Omental fat pad (tissue), 3 donors: ENCODE measurements at regions not wholly inside any gene's neighbourhood (a gene's known extent, or its start where the extent isn't known, plus 50 kb on each side); places are given as distances from the start of the nearest gene placed in this dataset.
A peak's percentile ranks its signal among the peaks of the same experiment; 100 is the strongest.

Experiments used
- ATAC-seq: fragments of 150-250 bp; one replicate; pipeline ENCODE4 v1.9.1; 2016; ENCODE audit warnings: mild to moderate bottlenecking, moderate library complexity; ENCODE audit not compliant: low FRiP score
- DNase-seq: peaks from one replicate; pipeline ENCODE4 v3.0.0-alpha.2; 2019; ENCODE audit warnings: low spot score
- CTCF ChIP-seq, 3 donors: fragments of 450-650 bp; IDR thresholded peaks; one replicate each; pipeline ENCODE4 v1.5.1; 2016 to 2017; ENCODE audit warnings: antibody characterized with exemption in 3 of 3, mild to moderate bottlenecking in 3 of 3, moderate library complexity in 2 of 3

GRCh38 chr2:234429265-234429664 lies 67.6 kb downstream of the ARL4C start:
- DNase-seq = no peak
- no peak for ATAC-seq
- TF ChIP-seq CTCF (IDR thresholded peaks at IDR 0.05) = no peak

- ATAC-seq (peak; percentile 68), DNase-seq (no peak)
These were observed 69.5 kb downstream of the ARL4C start for GRCh38 chr2:234427081-234428061.

GRCh38 chr2:234426616-234427015 lies 70.3 kb downstream of the ARL4C start:
- no peak for TF ChIP-seq CTCF (IDR thresholded peaks at IDR 0.05)
- ATAC-seq (no peak), DNase-seq (no peak)

More at GRCh38 chr2:234427081-234428061, 69.5 kb downstream of the ARL4C start:
- no peak for TF ChIP-seq CTCF (IDR thresholded peaks at IDR 0.05)

GRCh38 chr2:234425639-234426603 lies 71.0 kb downstream of the ARL4C start:
- ATAC-seq = no peak
- no peak for DNase-seq

GRCh38 chr2:234423884-234424283 lies 73.0 kb downstream of the ARL4C start:
- DNase-seq (no peak), ATAC-seq (no peak)
- no peak for TF ChIP-seq CTCF (IDR thresholded peaks at IDR 0.05)

More at GRCh38 chr2:234425639-234426603, 71.0 kb downstream of the ARL4C start:
- no peak for TF ChIP-seq CTCF (IDR thresholded peaks at IDR 0.05)

GRCh38 chr2:234422981-234423431 lies 73.9 kb downstream of the ARL4C start:
- no peak for TF ChIP-seq CTCF (IDR thresholded peaks at IDR 0.05)
- no peak for ATAC-seq
- no peak for DNase-seq
